ENCODE measurements at regions not wholly inside any gene's neighbourhood (a gene's known extent, or its start where the extent isn't known, plus 50 kb on each side); places are given as distances from the start of the nearest gene placed in this dataset.

DNA sequence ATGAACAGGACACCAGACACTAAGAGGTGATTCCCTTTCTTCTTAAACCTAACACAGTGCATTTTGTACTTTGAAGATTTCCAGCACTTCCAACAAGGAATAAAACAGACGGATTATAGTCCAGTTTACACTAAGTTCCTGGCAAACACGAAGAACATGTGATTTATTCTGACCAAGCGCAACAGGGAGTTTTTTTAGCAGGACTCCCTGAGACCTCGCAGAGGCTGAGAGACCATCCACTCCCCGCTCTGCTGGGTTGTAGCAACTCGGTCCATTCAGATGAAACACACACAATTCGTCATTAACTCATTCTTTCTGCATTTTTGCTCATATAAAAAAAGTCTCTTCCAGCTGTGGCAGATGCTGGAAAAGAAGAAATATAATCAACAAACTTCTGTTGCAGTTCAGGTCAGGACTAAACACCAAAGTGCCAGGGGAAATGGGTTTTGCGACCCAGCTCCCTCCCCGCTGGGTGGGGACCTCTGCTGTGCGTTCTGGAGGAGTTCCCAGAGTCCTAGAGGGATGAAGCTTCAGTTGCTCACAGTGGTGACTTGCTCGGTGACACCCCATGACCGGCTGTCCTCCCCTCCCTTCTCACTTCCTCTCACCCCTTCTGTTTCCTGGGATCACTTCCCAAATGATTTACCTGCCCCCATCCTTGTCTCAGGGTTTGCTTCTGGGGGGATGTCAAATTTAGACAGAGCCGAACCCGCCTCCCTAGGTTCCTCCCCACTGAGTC, 52.5 kb downstream of the KCNF1 start:
- no peak overlapping the region for H3K4me3 ChIP-seq
- DNase-seq, result no peak
- H3K27me3 ChIP-seq (ENCODE audit: low read depth), result peaks cover 77% of the 10 kb centered on the region
- H3K27ac ChIP-seq (replicated peaks), result no peak overlapping the region
- H3K36me3 ChIP-seq, result no peaks in the 10 kb centered on the region
- no peaks in the 10 kb centered on the region for H3K9me3 ChIP-seq (replicated peaks)
- intact Hi-C loops (cut with micrococcal nuclease), result no loop called here
- H3K4me1 ChIP-seq, result no peaks in the 10 kb centered on the region
- TF ChIP-seq, protein P1, sequence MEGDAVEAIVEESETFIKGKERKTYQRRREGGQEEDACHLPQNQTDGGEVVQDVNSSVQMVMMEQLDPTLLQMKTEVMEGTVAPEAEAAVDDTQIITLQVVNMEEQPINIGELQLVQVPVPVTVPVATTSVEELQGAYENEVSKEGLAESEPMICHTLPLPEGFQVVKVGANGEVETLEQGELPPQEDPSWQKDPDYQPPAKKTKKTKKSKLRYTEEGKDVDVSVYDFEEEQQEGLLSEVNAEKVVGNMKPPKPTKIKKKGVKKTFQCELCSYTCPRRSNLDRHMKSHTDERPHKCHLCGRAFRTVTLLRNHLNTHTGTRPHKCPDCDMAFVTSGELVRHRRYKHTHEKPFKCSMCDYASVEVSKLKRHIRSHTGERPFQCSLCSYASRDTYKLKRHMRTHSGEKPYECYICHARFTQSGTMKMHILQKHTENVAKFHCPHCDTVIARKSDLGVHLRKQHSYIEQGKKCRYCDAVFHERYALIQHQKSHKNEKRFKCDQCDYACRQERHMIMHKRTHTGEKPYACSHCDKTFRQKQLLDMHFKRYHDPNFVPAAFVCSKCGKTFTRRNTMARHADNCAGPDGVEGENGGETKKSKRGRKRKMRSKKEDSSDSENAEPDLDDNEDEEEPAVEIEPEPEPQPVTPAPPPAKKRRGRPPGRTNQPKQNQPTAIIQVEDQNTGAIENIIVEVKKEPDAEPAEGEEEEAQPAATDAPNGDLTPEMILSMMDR (IDR thresholded peaks at IDR 0.05; ENCODE audit: borderline replicate concordance), result no peak

GRCh38 chr2:10965241-10965843, 53.6 kb downstream of the KCNF1 start:
- TF ChIP-seq, protein P1 (IDR thresholded peaks at IDR 0.05; ENCODE audit: borderline replicate concordance), result no peak
- Histone ChIP-seq H3K4me1 (no peaks in the 10 kb centered on the region), H3K27ac (replicated peaks) (no peak overlapping the region), H3K9me3 (replicated peaks) (no peaks in the 10 kb centered on the region), H3K27me3 (ENCODE audit: low read depth) (peaks cover 87% of the 10 kb centered on the region), H3K36me3 (no peaks in the 10 kb centered on the region), H3K4me3 (no peak overlapping the region)
- intact Hi-C loops (cut with micrococcal nuclease), result no loop called here
- DNase-seq, result no peak

GRCh38 chr2:10966056-10966455, 54.3 kb downstream of the KCNF1 start:
- Histone ChIP-seq H3K36me3 (no peaks in the 10 kb centered on the region), H3K4me1 (no peaks in the 10 kb centered on the region), H3K4me3 (no peak overlapping the region), H3K9me3 (replicated peaks) (no peaks in the 10 kb centered on the region), H3K27me3 (ENCODE audit: low read depth) (peaks cover 88% of the 10 kb centered on the region), H3K27ac (replicated peaks) (no peak overlapping the region)
- TF ChIP-seq, protein P1 (IDR thresholded peaks at IDR 0.05; ENCODE audit: borderline replicate concordance), result no peak
- no peak for DNase-seq
- intact Hi-C loops (cut with micrococcal nuclease), result no loop called here

GRCh38 chr2:10966741-10967140, 55.0 kb downstream of the KCNF1 start:
- H3K27me3 ChIP-seq (ENCODE audit: low read depth), result peaks cover 89% of the 10 kb centered on the region
- intact Hi-C loops (cut with micrococcal nuclease), result no loop called here

DNA sequence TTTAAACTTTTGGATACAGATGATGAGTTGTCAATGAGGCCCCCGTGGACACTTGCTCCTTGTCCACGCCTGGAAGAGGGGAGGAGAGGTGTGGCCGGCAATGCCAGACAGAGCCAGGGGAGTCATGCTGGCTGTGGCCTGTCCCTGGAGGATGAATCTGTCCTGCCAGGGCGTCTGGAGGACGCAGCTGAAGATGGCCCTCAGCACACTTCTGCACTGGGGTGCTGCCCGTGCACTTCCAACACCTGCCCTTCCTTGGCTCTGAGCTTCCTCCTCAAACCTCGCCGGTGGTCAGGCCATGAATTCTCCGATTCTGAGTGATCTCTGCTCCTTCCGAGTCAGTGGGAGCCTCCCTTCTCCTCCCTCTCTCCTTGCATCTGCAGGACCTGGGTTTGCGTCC, 56.4 kb downstream of the KCNF1 start:
- intact Hi-C loops (cut with micrococcal nuclease), result no loop called here
- Histone ChIP-seq H3K27me3 (ENCODE audit: low read depth) (peaks cover 88% of the 10 kb centered on the region), H3K4me1 (no peaks in the 10 kb centered on the region), H3K4me3 (no peak overlapping the region), H3K27ac (replicated peaks) (no peak overlapping the region), H3K36me3 (no peaks in the 10 kb centered on the region), H3K9me3 (replicated peaks) (no peaks in the 10 kb centered on the region)
- TF ChIP-seq, protein P1 (IDR thresholded peaks at IDR 0.05; ENCODE audit: borderline replicate concordance), result no peak
- DNase-seq, result no peak

More at GRCh38 chr2:10966741-10967140, 55.0 kb downstream of the KCNF1 start:
- no peak overlapping the region for H3K4me3 ChIP-seq
- TF ChIP-seq, protein P1 (IDR thresholded peaks at IDR 0.05; ENCODE audit: borderline replicate concordance), result no peak
- no peaks in the 10 kb centered on the region for H3K4me1 ChIP-seq
- no peaks in the 10 kb centered on the region for H3K36me3 ChIP-seq
- H3K27ac ChIP-seq (replicated peaks), result no peak overlapping the region
- no peak for DNase-seq
- H3K9me3 ChIP-seq (replicated peaks), result no peaks in the 10 kb centered on the region
